ENCODE measurements at regions not wholly inside any gene's neighbourhood (a gene's known extent, or its start where the extent isn't known, plus 50 kb on each side); places are given as distances from the start of the nearest gene placed in this dataset.

DNA sequence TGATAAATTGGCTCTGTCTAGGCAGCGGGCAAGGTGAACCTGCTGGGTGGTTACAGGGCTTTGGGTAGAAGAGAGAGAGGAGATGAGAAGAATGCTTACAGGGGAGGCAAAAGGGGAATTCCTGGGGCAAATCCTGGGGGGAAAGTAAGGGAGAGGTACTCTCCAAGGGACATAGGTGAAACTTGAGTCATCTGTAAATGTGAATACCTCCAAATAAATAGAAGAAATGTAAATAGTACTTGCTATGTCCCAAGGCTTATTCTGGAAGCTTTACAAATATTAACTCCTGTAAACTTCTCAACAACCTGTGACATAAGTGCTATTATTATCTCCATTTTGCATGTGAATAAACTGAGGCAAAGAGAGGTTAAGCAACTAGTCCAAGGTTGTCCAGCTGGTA, 57.7 kb upstream of the CDK13 start:
- no peak for DNase-seq

DNA sequence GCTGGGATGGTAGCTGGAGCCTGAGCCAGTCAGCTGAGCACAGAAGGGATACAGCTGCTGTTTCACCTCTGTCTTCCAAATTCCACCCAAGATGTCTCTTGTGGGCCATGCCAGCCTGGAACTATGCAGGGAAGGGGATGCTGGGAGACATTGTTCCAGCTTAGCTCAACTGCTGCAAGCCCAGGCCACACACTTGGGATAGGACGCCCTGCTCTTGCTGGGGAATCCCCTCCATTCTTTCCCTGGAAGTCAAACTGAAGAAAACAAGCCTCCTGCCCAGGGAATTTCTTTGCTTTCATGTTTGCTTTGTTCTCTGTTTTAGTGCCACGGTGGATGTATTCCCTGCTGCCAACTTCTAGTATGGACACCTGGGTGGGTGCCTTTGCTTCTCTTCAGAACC, 55.2 kb upstream of the CDK13 start:
- DNase-seq = no peak

- no peak for DNase-seq
These were observed 53.2 kb upstream of the CDK13 start for GRCh38 chr7:39896840-39897239.

DNA sequence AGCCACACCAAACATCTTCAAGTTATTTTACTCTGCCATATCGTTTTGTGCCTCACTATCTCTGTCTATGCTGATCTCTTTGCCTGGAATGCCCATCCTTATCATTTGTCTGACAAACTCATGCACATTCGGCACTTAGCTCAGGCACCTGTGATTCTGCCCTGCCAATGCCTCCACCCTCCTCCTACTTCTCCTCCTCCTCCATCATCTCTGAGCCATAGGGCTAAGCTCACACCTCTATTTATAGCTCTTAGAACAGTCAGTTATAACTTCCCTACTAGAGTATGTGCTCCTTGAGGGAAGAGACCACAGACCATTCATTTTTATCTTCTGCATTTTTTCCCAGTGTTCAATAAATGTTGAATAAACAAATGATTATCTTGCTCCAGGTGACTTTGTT, 51.2 kb upstream of the CDK13 start:
- no peak for DNase-seq
